ENCODE measurements at regions not wholly inside any gene's neighbourhood (a gene's known extent, or its start where the extent isn't known, plus 50 kb on each side); places are given as distances from the start of the nearest gene placed in this dataset.

GRCh38 chr12:107329569-107330324 is 236.4 kb upstream of the CRY1 start:
- Mint-ChIP-seq H3K27ac (peak overlapping the region; percentile 94), H3K4me3 (peak overlapping the region; percentile 70), H3K27me3 (no peaks in the 10 kb centered on the region)

GRCh38 chr12:107330831-107331431 is 237.6 kb upstream of the CRY1 start:
- H3K9me3 Mint-ChIP-seq = no peaks in the 10 kb centered on the region
- H3K36me3 Mint-ChIP-seq (ENCODE audit: low read depth) = peaks cover 8% of the 10 kb centered on the region
- peaks cover 63% of the 10 kb centered on the region for H3K4me1 Mint-ChIP-seq
- peak; percentile 43 for ATAC-seq (replicated peaks)
- H3K27me3 Mint-ChIP-seq = no peaks in the 10 kb centered on the region
- peak overlapping the region; percentile 94 for H3K27ac Mint-ChIP-seq
- peak overlapping the region; percentile 70 for H3K4me3 Mint-ChIP-seq

More at GRCh38 chr12:107329569-107330324, 236.4 kb upstream of the CRY1 start:
- peak; percentile 80 for ATAC-seq (replicated peaks)
- H3K4me1 Mint-ChIP-seq = peaks cover 63% of the 10 kb centered on the region
- H3K36me3 Mint-ChIP-seq (ENCODE audit: low read depth) = peaks cover 8% of the 10 kb centered on the region
- no peaks in the 10 kb centered on the region for H3K9me3 Mint-ChIP-seq

- Mint-ChIP-seq H3K27me3 (no peaks in the 10 kb centered on the region), H3K9me3 (no peaks in the 10 kb centered on the region), H3K36me3 (ENCODE audit: low read depth) (peaks cover 8% of the 10 kb centered on the region), H3K27ac (no peak overlapping the region), H3K4me1 (peaks cover 64% of the 10 kb centered on the region), H3K4me3 (peak overlapping the region; percentile 70)
- no peak for ATAC-seq (replicated peaks)
Observed at GRCh38 chr12:107331471-107331870, 238.1 kb upstream of the CRY1 start.

- no peaks in the 10 kb centered on the region for H3K9me3 Mint-ChIP-seq
- ATAC-seq (replicated peaks) = no peak
- no peak overlapping the region for H3K4me3 Mint-ChIP-seq
- no peaks in the 10 kb centered on the region for H3K27me3 Mint-ChIP-seq
- H3K27ac Mint-ChIP-seq = peak overlapping the region; percentile 75
- H3K36me3 Mint-ChIP-seq (ENCODE audit: low read depth) = peaks cover 8% of the 10 kb centered on the region
- H3K4me1 Mint-ChIP-seq = peaks cover 63% of the 10 kb centered on the region
Observed at GRCh38 chr12:107331912-107332311, 238.6 kb upstream of the CRY1 start.

GRCh38 chr12:107332743-107333142 is 239.4 kb upstream of the CRY1 start:
- peaks cover 60% of the 10 kb centered on the region for H3K4me1 Mint-ChIP-seq
- no peaks in the 10 kb centered on the region for H3K9me3 Mint-ChIP-seq

GRCh38 chr12:107335802-107336570 is 242.6 kb upstream of the CRY1 start:
- Mint-ChIP-seq H3K27ac (no peak overlapping the region), H3K4me3 (no peak overlapping the region), H3K9me3 (no peaks in the 10 kb centered on the region), H3K27me3 (no peaks in the 10 kb centered on the region), H3K36me3 (ENCODE audit: low read depth) (no peaks in the 10 kb centered on the region), H3K4me1 (peaks cover 40% of the 10 kb centered on the region)
- no peak for ATAC-seq (replicated peaks)

More at GRCh38 chr12:107332743-107333142, 239.4 kb upstream of the CRY1 start:
- no peak overlapping the region for H3K4me3 Mint-ChIP-seq
- ATAC-seq (replicated peaks) = no peak
- no peaks in the 10 kb centered on the region for H3K27me3 Mint-ChIP-seq
- peaks cover 8% of the 10 kb centered on the region for H3K36me3 Mint-ChIP-seq (ENCODE audit: low read depth)
- peak overlapping the region; percentile 75 for H3K27ac Mint-ChIP-seq

GRCh38 chr12:107336695-107337094 is 243.3 kb upstream of the CRY1 start:
- Mint-ChIP-seq H3K9me3 (no peaks in the 10 kb centered on the region), H3K27ac (no peak overlapping the region), H3K4me1 (peaks cover 42% of the 10 kb centered on the region), H3K36me3 (ENCODE audit: low read depth) (no peaks in the 10 kb centered on the region), H3K27me3 (no peaks in the 10 kb centered on the region), H3K4me3 (peak overlapping the region; percentile 31)
- no peak for ATAC-seq (replicated peaks)

- ATAC-seq (replicated peaks) = peak; percentile 94
- peaks cover 42% of the 10 kb centered on the region for H3K4me1 Mint-ChIP-seq
- H3K9me3 Mint-ChIP-seq = no peaks in the 10 kb centered on the region
- no peaks in the 10 kb centered on the region for H3K36me3 Mint-ChIP-seq (ENCODE audit: low read depth)
- peak overlapping the region; percentile 31 for H3K4me3 Mint-ChIP-seq
- H3K27me3 Mint-ChIP-seq = no peaks in the 10 kb centered on the region
- peak overlapping the region; percentile 69 for H3K27ac Mint-ChIP-seq
Observed at GRCh38 chr12:107337346-107338095, 244.2 kb upstream of the CRY1 start.

GRCh38 chr12:107339487-107339886 is 246.1 kb upstream of the CRY1 start:
- peaks cover 27% of the 10 kb centered on the region for H3K4me1 Mint-ChIP-seq

GRCh38 chr12:107339932-107340331 is 246.6 kb upstream of the CRY1 start:
- H3K4me1 Mint-ChIP-seq = peaks cover 24% of the 10 kb centered on the region
- H3K4me3 Mint-ChIP-seq = no peak overlapping the region
- H3K36me3 Mint-ChIP-seq (ENCODE audit: low read depth) = no peaks in the 10 kb centered on the region
- H3K27ac Mint-ChIP-seq = no peak overlapping the region
- H3K27me3 Mint-ChIP-seq = no peaks in the 10 kb centered on the region
- no peak for ATAC-seq (replicated peaks)
- H3K9me3 Mint-ChIP-seq = peaks cover 4% of the 10 kb centered on the region

More at GRCh38 chr12:107339487-107339886, 246.1 kb upstream of the CRY1 start:
- Mint-ChIP-seq H3K36me3 (ENCODE audit: low read depth) (no peaks in the 10 kb centered on the region), H3K4me3 (no peak overlapping the region), H3K27ac (no peak overlapping the region), H3K9me3 (peaks cover 4% of the 10 kb centered on the region), H3K27me3 (no peaks in the 10 kb centered on the region)
- ATAC-seq (replicated peaks) = no peak

- no peak overlapping the region for H3K4me3 Mint-ChIP-seq
- no peaks in the 10 kb centered on the region for H3K27me3 Mint-ChIP-seq
- no peaks in the 10 kb centered on the region for H3K36me3 Mint-ChIP-seq (ENCODE audit: low read depth)
- ATAC-seq (replicated peaks) = no peak
- peak overlapping the region; percentile 47 for H3K27ac Mint-ChIP-seq
- H3K9me3 Mint-ChIP-seq = peaks cover 4% of the 10 kb centered on the region
- peaks cover 24% of the 10 kb centered on the region for H3K4me1 Mint-ChIP-seq
Observed at GRCh38 chr12:107340898-107341297, 247.5 kb upstream of the CRY1 start.

GRCh38 chr12:107344035-107344808 is 250.9 kb upstream of the CRY1 start:
- peaks cover 19% of the 10 kb centered on the region for H3K4me1 Mint-ChIP-seq
- no peaks in the 10 kb centered on the region for H3K36me3 Mint-ChIP-seq (ENCODE audit: low read depth)

GRCh38 chr12:107347261-107347660 is 253.9 kb upstream of the CRY1 start:
- ATAC-seq (replicated peaks) = no peak
- Mint-ChIP-seq H3K4me1 (peaks cover 20% of the 10 kb centered on the region), H3K9me3 (peaks cover 8% of the 10 kb centered on the region), H3K27ac (no peak overlapping the region), H3K36me3 (ENCODE audit: low read depth) (no peaks in the 10 kb centered on the region), H3K27me3 (no peaks in the 10 kb centered on the region), H3K4me3 (no peak overlapping the region)

More at GRCh38 chr12:107344035-107344808, 250.9 kb upstream of the CRY1 start:
- peaks cover 8% of the 10 kb centered on the region for H3K9me3 Mint-ChIP-seq
- no peaks in the 10 kb centered on the region for H3K27me3 Mint-ChIP-seq
- H3K4me3 Mint-ChIP-seq = no peak overlapping the region
- ATAC-seq (replicated peaks) = peak; percentile 60
- H3K27ac Mint-ChIP-seq = no peak overlapping the region

Measured in activated T-helper 17 cell treated with anti-CD3 and anti-CD28 coated beads, Interleukin-2, amount 50 U/mL, for 72 hours (primary cell).